Mucosa of rectum (tissue), 2 donors: ENCODE measurements at regions not wholly inside any gene's neighbourhood (a gene's known extent, or its start where the extent isn't known, plus 50 kb on each side); places are given as distances from the start of the nearest gene placed in this dataset.

Experiments used
- H3K27ac ChIP-seq, 2 donors: one replicate each; pipeline ENCODE4 v1.7.0; 2013; ENCODE audit warnings: inconsistent platforms in 2 of 2, low read depth in 2 of 2, low read length in 2 of 2
- H3K27me3 ChIP-seq, 2 donors: one replicate each; pipeline ENCODE4 v1.7.0; 2013; ENCODE audit warnings: low read length in 2 of 2; ENCODE audit not compliant: control insufficient read depth in 2 of 2, insufficient read depth in 2 of 2
- H3K36me3 ChIP-seq, 2 donors: one replicate each; pipeline ENCODE4 v1.7.0; 2013; ENCODE audit warnings: low read length in 2 of 2; ENCODE audit not compliant: control insufficient read depth in 2 of 2, insufficient read depth in 2 of 2
- H3K4me1 ChIP-seq, 2 donors: one replicate each; pipeline ENCODE4 v1.7.0; 2013; ENCODE audit warnings: low read length in 2 of 2, mild to moderate bottlenecking in 1 of 2; ENCODE audit not compliant: control insufficient read depth in 2 of 2, insufficient read depth in 2 of 2
- H3K4me3 ChIP-seq, 2 donors: one replicate each; pipeline ENCODE4 v1.7.0; 2013; ENCODE audit warnings: low read length in 2 of 2
- H3K9ac ChIP-seq, 2 donors: one replicate each; pipeline ENCODE4 v1.7.0; 2013; ENCODE audit warnings: low read length in 2 of 2, low read depth in 1 of 2, mild to moderate bottlenecking in 1 of 2
- H3K9me3 ChIP-seq, 2 donors: one replicate each; pipeline ENCODE4 v1.7.0; 2013; ENCODE audit warnings: low read length in 2 of 2; ENCODE audit not compliant: control insufficient read depth in 2 of 2
- donor health status: healthy.
- donor health status: Normal muscosa, but diverticular disease.

GRCh38 chr1:82321794-82322193, 521.1 kb downstream of the ADGRL2 start:
- no peaks in the 10 kb centered on the region for H3K27me3 ChIP-seq
- no peaks in the 10 kb centered on the region for H3K36me3 ChIP-seq
- H3K9ac ChIP-seq, result no peak overlapping the region
- H3K4me1 ChIP-seq, result no peaks in the 10 kb centered on the region
- H3K27ac ChIP-seq, result no peak overlapping the region
- H3K9me3 ChIP-seq, result no peaks in the 10 kb centered on the region
- H3K4me3 ChIP-seq, result no peak overlapping the region

- Histone ChIP-seq H3K27ac (no peak overlapping the region), H3K36me3 (no peaks in the 10 kb centered on the region), H3K9ac (no peak overlapping the region), H3K4me1 (no peaks in the 10 kb centered on the region), H3K4me3 (no peak overlapping the region), H3K9me3 (no peaks in the 10 kb centered on the region), H3K27me3 (no peaks in the 10 kb centered on the region)
Observed at GRCh38 chr1:82319546-82319945, 518.8 kb downstream of the ADGRL2 start.

GRCh38 chr1:82318921-82319320, 518.2 kb downstream of the ADGRL2 start:
- Histone ChIP-seq H3K4me1 (no peaks in the 10 kb centered on the region), H3K9me3 (no peaks in the 10 kb centered on the region), H3K27ac (no peak overlapping the region), H3K4me3 (no peak overlapping the region), H3K36me3 (no peaks in the 10 kb centered on the region), H3K9ac (no peak overlapping the region), H3K27me3 (no peaks in the 10 kb centered on the region)

- H3K27me3 ChIP-seq, result no peaks in the 10 kb centered on the region
- H3K4me1 ChIP-seq, result no peaks in the 10 kb centered on the region
- no peaks in the 10 kb centered on the region for H3K36me3 ChIP-seq
- H3K27ac ChIP-seq, result no peak overlapping the region
- H3K4me3 ChIP-seq, result no peak overlapping the region
- no peaks in the 10 kb centered on the region for H3K9me3 ChIP-seq
- H3K9ac ChIP-seq, result no peak overlapping the region
Observed at GRCh38 chr1:82318265-82318664, 517.5 kb downstream of the ADGRL2 start.

- no peaks in the 10 kb centered on the region for H3K4me1 ChIP-seq
- no peak overlapping the region for H3K4me3 ChIP-seq
- H3K27ac ChIP-seq, result no peak overlapping the region
- H3K9me3 ChIP-seq, result no peaks in the 10 kb centered on the region
- no peak overlapping the region for H3K9ac ChIP-seq
- no peaks in the 10 kb centered on the region for H3K27me3 ChIP-seq
- H3K36me3 ChIP-seq, result no peaks in the 10 kb centered on the region
Observed at GRCh38 chr1:82317671-82318070, 516.9 kb downstream of the ADGRL2 start.

- H3K4me3 ChIP-seq, result no peak overlapping the region
- H3K4me1 ChIP-seq, result no peaks in the 10 kb centered on the region
- no peaks in the 10 kb centered on the region for H3K9me3 ChIP-seq
- H3K36me3 ChIP-seq, result no peaks in the 10 kb centered on the region
- no peak overlapping the region for H3K9ac ChIP-seq
- no peaks in the 10 kb centered on the region for H3K27me3 ChIP-seq
- H3K27ac ChIP-seq, result no peak overlapping the region
Observed at GRCh38 chr1:82299656-82300055, 498.9 kb downstream of the ADGRL2 start.

GRCh38 chr1:82299056-82299455, 498.3 kb downstream of the ADGRL2 start:
- H3K9me3 ChIP-seq, result no peaks in the 10 kb centered on the region
- no peak overlapping the region for H3K4me3 ChIP-seq
- H3K27ac ChIP-seq, result no peak overlapping the region
- no peaks in the 10 kb centered on the region for H3K4me1 ChIP-seq
- no peak overlapping the region for H3K9ac ChIP-seq
- no peaks in the 10 kb centered on the region for H3K36me3 ChIP-seq
- no peaks in the 10 kb centered on the region for H3K27me3 ChIP-seq

- Histone ChIP-seq H3K9ac (no peak overlapping the region), H3K36me3 (no peaks in the 10 kb centered on the region), H3K9me3 (no peaks in the 10 kb centered on the region), H3K4me1 (no peaks in the 10 kb centered on the region), H3K4me3 (no peak overlapping the region), H3K27me3 (no peaks in the 10 kb centered on the region), H3K27ac (no peak overlapping the region)
Observed at GRCh38 chr1:82297139-82297896, 496.6 kb downstream of the ADGRL2 start.

GRCh38 chr1:82287556-82287955, 486.8 kb downstream of the ADGRL2 start:
- Histone ChIP-seq H3K27me3 (no peaks in the 10 kb centered on the region), H3K4me1 (no peaks in the 10 kb centered on the region), H3K9ac (no peak overlapping the region), H3K9me3 (no peaks in the 10 kb centered on the region), H3K27ac (no peak overlapping the region), H3K4me3 (no peak overlapping the region), H3K36me3 (no peaks in the 10 kb centered on the region)

- no peaks in the 10 kb centered on the region for H3K4me1 ChIP-seq
- H3K27ac ChIP-seq, result no peak overlapping the region
- no peaks in the 10 kb centered on the region for H3K36me3 ChIP-seq
- no peaks in the 10 kb centered on the region for H3K9me3 ChIP-seq
- no peaks in the 10 kb centered on the region for H3K27me3 ChIP-seq
- H3K4me3 ChIP-seq, result no peak overlapping the region
- no peak overlapping the region for H3K9ac ChIP-seq
Observed at GRCh38 chr1:82284213-82284612, 483.5 kb downstream of the ADGRL2 start.
